Loucy (cell line): ENCODE measurements at regions not wholly inside any gene's neighbourhood (a gene's known extent, or its start where the extent isn't known, plus 50 kb on each side); places are given as distances from the start of the nearest gene placed in this dataset.

Experiments
- CTCF ChIP-seq: fragments of 200-600 bp; sonication (generic); conservative IDR thresholded peaks from 2 replicates; pipeline ENCODE4 v1.5.1; 2014; ENCODE audit warnings: mild to moderate bottlenecking, antibody characterized with exemption, low read length
- EZH2phosphoT487 ChIP-seq: fragments of 200-600 bp; IDR thresholded peaks from 2 replicates; pipeline ENCODE4 v1.6.1; 2018; ENCODE audit warnings: antibody characterized with exemption, mild to moderate bottlenecking, moderate library complexity, borderline replicate concordance

GRCh38 chr3:34056951-34057390 lies 258.5 kb downstream of the PDCD6IP start:
- TF ChIP-seq CTCF (no peak), EZH2phosphoT487 (no peak)
